A549 (cell line): ENCODE measurements at regions not wholly inside any gene's neighbourhood (a gene's known extent, or its start where the extent isn't known, plus 50 kb on each side); places are given as distances from the start of the nearest gene placed in this dataset.

Experiments
- ATAC-seq, 2 experiments: fragments of 200-7000 bp in 1 of 2; fragments of >200 bp in 1 of 2; cut with Nextera tagmentation in 1 of 2; cut with Tn5 transposase in 1 of 2; 3 replicates each; pipeline versions ENCODE4 v1.8.0 to v1.9.1; 2018 to 2020; ENCODE audit warnings: mild to moderate bottlenecking in 1 of 2, moderate library complexity in 1 of 2
- CTCF ChIA-PET: fragments of 300-600 bp; sonication (Branson Sonifier 250); formaldehyde crosslinking; extraction: SDS; loops from one replicate; lab custom pipeline; 2021; ENCODE audit warnings: antibody characterized with exemption, inconsistent platforms; lab: Yijun Ruan, JAX
- POLR2A ChIA-PET: fragments of 350-600 bp; formaldehyde crosslinking; extraction: SDS; loops from one replicate; lab custom pipeline; 2021; ENCODE audit warnings: antibody characterized with exemption, inconsistent platforms; lab: Yijun Ruan, JAX
- DNase-seq, 2 experiments: peaks; one replicate each; pipeline versions ENCODE4 v3.0.0 to v3.0.0-alpha.2; 2011 to 2016; ENCODE audit warnings: low read depth in 1 of 2, low spot score in 1 of 2
- FAIRE-seq: peaks from 2 replicates; lab custom pipeline; 2011; peaks lifted over from hg19 to GRCh38; lab: Jason Lieb, UNC
- H3K27ac ChIP-seq, 2 experiments: fragments of >200 bp; sonication (Bioruptor Twin); formaldehyde crosslinking; 3 replicates each; pipeline ENCODE4 v1.5.1; 2016 to 2017
- H3K4me1 ChIP-seq: fragments of >200 bp; sonication (Bioruptor Twin); formaldehyde crosslinking; 3 replicates; pipeline ENCODE4 v1.6.1; 2016
- H3K4me2 ChIP-seq: fragments of >200 bp; sonication (Bioruptor Twin); formaldehyde crosslinking; 3 replicates; pipeline ENCODE4 v1.6.1; 2016
- H3K4me3 ChIP-seq: fragments of >200 bp; sonication (Bioruptor Twin); formaldehyde crosslinking; 3 replicates; pipeline ENCODE4 v1.5.1; 2016
- H3K9me3 ChIP-seq: fragments of >200 bp; sonication (Bioruptor Twin); formaldehyde crosslinking; 3 replicates; pipeline ENCODE4 v1.6.1; 2016
- BHLHE40 ChIP-seq: IDR thresholded peaks from 2 replicates; pipeline ENCODE4 v1.6.1; 2012; ENCODE audit warnings: low read depth, low read length, inconsistent platforms
- CBX8 ChIP-seq: fragments of 200-600 bp; sonication (generic); IDR thresholded peaks from 2 replicates; pipeline ENCODE4 v1.6.1; 2016
- CTCF ChIP-seq: fragments of >200 bp; sonication (Bioruptor Twin); formaldehyde crosslinking; IDR thresholded peaks from 3 replicates; pipeline ENCODE4 v1.5.1; 2016
- EP300 ChIP-seq, 2 experiments: fragments of >200 bp; sonication (Bioruptor Twin); formaldehyde crosslinking; IDR thresholded peaks; 2 replicates in 1 of 2; 3 replicates in 1 of 2; pipeline ENCODE4 v1.6.1; 2016 to 2017
- FOSB ChIP-seq: fragments of 250-450 bp; sonication (Bioruptor Pico); IDR thresholded peaks from 2 replicates; pipeline ENCODE4 v1.5.0; 2020; ENCODE audit warnings: mild to moderate bottlenecking, moderate library complexity
- FOSL2 ChIP-seq, 2 experiments: fragments of 450-650 bp in 1 of 2; fragments of >200 bp in 1 of 2; sonication (Bioruptor Twin) in 1 of 2; formaldehyde crosslinking; IDR thresholded peaks; 2 replicates each; pipeline versions ENCODE4 v1.5.0 to v1.6.1; 2016 to 2020; ENCODE audit warnings: mild to moderate bottlenecking in 1 of 2, moderate library complexity in 1 of 2
- HDAC2 ChIP-seq: fragments of 200-600 bp; sonication (generic); IDR thresholded peaks from 2 replicates; pipeline ENCODE4 v1.6.1; 2016
- HMGXB4 ChIP-seq: fragments of 250-450 bp; sonication (Bioruptor Pico); IDR thresholded peaks from 2 replicates; pipeline ENCODE4 v1.5.0; 2021; ENCODE audit warnings: mild to moderate bottlenecking, moderate library complexity, borderline replicate concordance
- HOXA7 ChIP-seq: fragments of 250-450 bp; sonication (Bioruptor Pico); IDR thresholded peaks from 2 replicates; pipeline ENCODE4 v1.5.0; 2020; ENCODE audit warnings: mild to moderate bottlenecking, moderate library complexity
- HOXB13 ChIP-seq: fragments of 250-450 bp; sonication (Bioruptor Pico); IDR thresholded peaks from 2 replicates; pipeline ENCODE4 v1.5.0; 2020; ENCODE audit warnings: low read depth, mild to moderate bottlenecking, moderate library complexity
- JUN ChIP-seq, 2 experiments: fragments of >200 bp; sonication (Bioruptor Twin); formaldehyde crosslinking; IDR thresholded peaks; 2 replicates in 1 of 2; 3 replicates in 1 of 2; pipeline ENCODE4 v1.6.1; 2016 to 2017
- MAFK ChIP-seq: fragments of 450-650 bp; IDR thresholded peaks from 2 replicates; pipeline ENCODE4 v1.6.1; 2014; ENCODE audit not compliant: partially characterized antibody
- MYC ChIP-seq: IDR thresholded peaks from 2 replicates; pipeline ENCODE4 v1.6.1; 2012; ENCODE audit warnings: mild to moderate bottlenecking, inconsistent platforms, low read length, improper control_type of control experiment, borderline replicate concordance
- NPAS2 ChIP-seq: fragments of 250-450 bp; sonication (Bioruptor Pico); IDR thresholded peaks from 2 replicates; pipeline ENCODE4 v1.8.0; 2022; ENCODE audit warnings: mild to moderate bottlenecking, moderate library complexity, borderline replicate concordance
- NR3C1 ChIP-seq: fragments of >200 bp; sonication (Bioruptor Twin); formaldehyde crosslinking; IDR thresholded peaks from 3 replicates; pipeline ENCODE4 v1.6.1; 2017
- POLR2A ChIP-seq: IDR thresholded peaks from 2 replicates; pipeline ENCODE4 v1.6.1; 2012; ENCODE audit warnings: mild to moderate bottlenecking, low read length
- RARB ChIP-seq: fragments of 250-450 bp; sonication (Bioruptor Pico); IDR thresholded peaks from 2 replicates; pipeline ENCODE4 v1.8.0; 2021; ENCODE audit warnings: mild to moderate bottlenecking, moderate library complexity
- RCOR1 ChIP-seq: fragments of 150-350 bp; IDR thresholded peaks from 2 replicates; pipeline ENCODE4 v1.6.1; 2014; ENCODE audit warnings: antibody characterized with exemption, low read length, low read depth
- RFX5 ChIP-seq: fragments of 450-650 bp; IDR thresholded peaks from 2 replicates; pipeline ENCODE4 v1.7.1; 2014; ENCODE audit warnings: antibody characterized with exemption, mild to moderate bottlenecking, moderate library complexity
- SMC3 ChIP-seq: fragments of >200 bp; sonication (Bioruptor Twin); formaldehyde crosslinking; IDR thresholded peaks from 3 replicates; pipeline ENCODE4 v1.6.1; 2018; ENCODE audit warnings: inconsistent platforms
- TFCP2L1 ChIP-seq: fragments of 250-450 bp; sonication (Bioruptor Pico); IDR thresholded peaks from 2 replicates; pipeline ENCODE4 v1.5.0; 2021; ENCODE audit warnings: mild to moderate bottlenecking
- TP53 ChIP-seq: fragments of 250-450 bp; sonication (Bioruptor Pico); IDR thresholded peaks from 2 replicates; pipeline ENCODE4 v1.5.0; 2021; ENCODE audit warnings: mild to moderate bottlenecking, moderate library complexity
- ZC3H11A ChIP-seq: fragments of 450-650 bp; IDR thresholded peaks from 2 replicates; pipeline ENCODE4 v1.6.1; 2014; ENCODE audit warnings: antibody characterized with exemption, mild to moderate bottlenecking
- ZFP36 ChIP-seq: fragments of 450-650 bp; IDR thresholded peaks from 2 replicates; pipeline ENCODE4 v1.6.1; 2014; ENCODE audit warnings: borderline replicate concordance; ENCODE audit not compliant: partially characterized antibody
- ZNF302 ChIP-seq: fragments of 250-450 bp; sonication (Bioruptor Pico); IDR thresholded peaks from 2 replicates; pipeline ENCODE4 v1.9.0; 2021; ENCODE audit warnings: inconsistent platforms, mild to moderate bottlenecking, moderate library complexity
- WGBS: methylation state at CpG from one replicate; pipeline ENCODE4 v1.1.6; 2017; ENCODE audit errors: missing lambda C conversion rate; 5-methylcytosine and 5-hydroxymethylcytosine counted together
- TF ChIP-seq, protein P1 (sequence below): fragments of >200 bp; sonication (Bioruptor Twin); formaldehyde crosslinking; IDR thresholded peaks from 2 replicates; pipeline ENCODE4 v1.6.1; 2016
- TF ChIP-seq, protein P2 (sequence below): fragments of 200-600 bp; sonication (generic); IDR thresholded peaks from 2 replicates; pipeline ENCODE4 v1.6.1; 2016; ENCODE audit warnings: antibody characterized with exemption, mild to moderate bottlenecking, moderate library complexity

- TF ChIP-seq RARB (CRISPR knock-in tag): no peak
- TF ChIP-seq POLR2A: no peak
- TF ChIP-seq TP53 (CRISPR knock-in tag): no peak
- no peak for TF ChIP-seq SMC3
Measured at GRCh38 chr12:93970900-93971688, 177.3 kb upstream of the PLXNC1 start (continued).

- 79% methylated on average over 8 of the region's 8 CpGs for WGBS
- Histone ChIP-seq H3K4me1 (no peaks in the 10 kb centered on the region), H3K4me3 (no peak overlapping the region), H3K4me2 (no peak overlapping the region), H3K9me3 (0 out of 3 replicates have a peak, but pooled peaks cover 3% of the 10 kb centered on the region), H3K27ac (no peak overlapping the region)
- DNase-seq (no peak), ATAC-seq (no peak), FAIRE-seq (no peak)
- ChIA-PET CTCF (interaction anchor here (1.3 to 2.8 kb wide), 3 partner anchors 16 to 129 kb away, joined by 3 to 13 read pairs (median 4); no protein-coding TSS in a partner anchor), POLR2A (no interaction called here)
- TF ChIP-seq ZFP36 (no peak), RCOR1 (no peak), HDAC2 (no peak), FOSB (no peak), RFX5 (no peak), BHLHE40 (no peak), TP53 (CRISPR knock-in tag) (no peak), RARB (CRISPR knock-in tag) (no peak), EP300 (IDR thresholded peaks at IDR 0.05) (no peak), NR3C1 (no peak)
- TF ChIP-seq, protein P1, sequence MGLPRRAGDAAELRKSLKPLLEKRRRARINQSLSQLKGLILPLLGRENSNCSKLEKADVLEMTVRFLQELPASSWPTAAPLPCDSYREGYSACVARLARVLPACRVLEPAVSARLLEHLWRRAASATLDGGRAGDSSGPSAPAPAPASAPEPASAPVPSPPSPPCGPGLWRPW: no peak
- TF ChIP-seq, protein P2, sequence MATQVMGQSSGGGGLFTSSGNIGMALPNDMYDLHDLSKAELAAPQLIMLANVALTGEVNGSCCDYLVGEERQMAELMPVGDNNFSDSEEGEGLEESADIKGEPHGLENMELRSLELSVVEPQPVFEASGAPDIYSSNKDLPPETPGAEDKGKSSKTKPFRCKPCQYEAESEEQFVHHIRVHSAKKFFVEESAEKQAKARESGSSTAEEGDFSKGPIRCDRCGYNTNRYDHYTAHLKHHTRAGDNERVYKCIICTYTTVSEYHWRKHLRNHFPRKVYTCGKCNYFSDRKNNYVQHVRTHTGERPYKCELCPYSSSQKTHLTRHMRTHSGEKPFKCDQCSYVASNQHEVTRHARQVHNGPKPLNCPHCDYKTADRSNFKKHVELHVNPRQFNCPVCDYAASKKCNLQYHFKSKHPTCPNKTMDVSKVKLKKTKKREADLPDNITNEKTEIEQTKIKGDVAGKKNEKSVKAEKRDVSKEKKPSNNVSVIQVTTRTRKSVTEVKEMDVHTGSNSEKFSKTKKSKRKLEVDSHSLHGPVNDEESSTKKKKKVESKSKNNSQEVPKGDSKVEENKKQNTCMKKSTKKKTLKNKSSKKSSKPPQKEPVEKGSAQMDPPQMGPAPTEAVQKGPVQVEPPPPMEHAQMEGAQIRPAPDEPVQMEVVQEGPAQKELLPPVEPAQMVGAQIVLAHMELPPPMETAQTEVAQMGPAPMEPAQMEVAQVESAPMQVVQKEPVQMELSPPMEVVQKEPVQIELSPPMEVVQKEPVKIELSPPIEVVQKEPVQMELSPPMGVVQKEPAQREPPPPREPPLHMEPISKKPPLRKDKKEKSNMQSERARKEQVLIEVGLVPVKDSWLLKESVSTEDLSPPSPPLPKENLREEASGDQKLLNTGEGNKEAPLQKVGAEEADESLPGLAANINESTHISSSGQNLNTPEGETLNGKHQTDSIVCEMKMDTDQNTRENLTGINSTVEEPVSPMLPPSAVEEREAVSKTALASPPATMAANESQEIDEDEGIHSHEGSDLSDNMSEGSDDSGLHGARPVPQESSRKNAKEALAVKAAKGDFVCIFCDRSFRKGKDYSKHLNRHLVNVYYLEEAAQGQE: no peak
Measured at GRCh38 chr12:93972411-93973208, 175.8 kb upstream of the PLXNC1 start.

DNA sequence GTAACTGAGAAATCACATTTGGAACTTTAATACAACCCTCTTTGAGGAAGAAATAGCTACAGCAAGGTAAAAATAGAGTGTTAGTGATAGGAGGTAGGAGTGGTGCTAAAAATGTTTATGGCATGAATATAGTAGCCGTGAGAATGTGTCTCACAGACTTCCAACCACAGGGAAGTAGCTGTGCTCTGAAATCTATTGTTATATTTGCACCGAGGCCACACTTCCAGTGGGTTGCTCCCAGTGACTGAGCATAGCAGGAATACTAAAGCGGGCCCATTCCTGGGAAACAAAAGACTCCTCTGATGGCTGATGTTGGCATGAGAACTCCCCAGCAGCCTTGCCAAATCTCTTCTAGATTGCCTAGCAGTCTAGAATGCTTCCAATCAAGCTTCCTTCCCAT, 174.1 kb upstream of the PLXNC1 start:
- POLR2A ChIA-PET: no interaction called here
- Histone ChIP-seq H3K4me3 (no peak overlapping the region), H3K9me3 (0 out of 3 replicates have a peak, but pooled peaks cover 3% of the 10 kb centered on the region), H3K4me2 (no peak overlapping the region), H3K4me1 (no peaks in the 10 kb centered on the region), H3K27ac (no peak overlapping the region)
- ATAC-seq (no peak), DNase-seq (no peak), FAIRE-seq (no peak)
- 68% methylated on average over 3 of the region's 3 CpGs for WGBS
- CTCF ChIA-PET: interaction anchor here (1.1 to 2.8 kb wide), 4 partner anchors 10 to 127 kb away, joined by 3 to 13 read pairs (median 4); no protein-coding TSS in a partner anchor
- TF ChIP-seq JUN (IDR thresholded peaks at IDR 0.05) (no peak), ZC3H11A (no peak), MYC (no peak), NPAS2 (CRISPR knock-in tag) (no peak), POLR2A (no peak), CTCF (no peak), HOXB13 (CRISPR knock-in tag) (no peak), MAFK (no peak), CBX8 (no peak), FOSL2 (IDR thresholded peaks at IDR 0.05) (no peak), FOSL2 (CRISPR knock-in tag; IDR thresholded peaks at IDR 0.05) (no peak), HOXA7 (CRISPR knock-in tag) (no peak), EP300 (IDR thresholded peaks at IDR 0.05) (no peak), RFX5 (no peak), TP53 (CRISPR knock-in tag) (no peak), NR3C1 (no peak), TFCP2L1 (CRISPR knock-in tag) (no peak), HMGXB4 (CRISPR knock-in tag) (no peak), ZNF302 (CRISPR knock-in tag) (no peak)
